ENCODE measurements at regions not wholly inside any gene's neighbourhood (a gene's known extent, or its start where the extent isn't known, plus 50 kb on each side); places are given as distances from the start of the nearest gene placed in this dataset.

GRCh38 chr7:25481891-25482290 is 253.6 kb upstream of the NPVF start:
- no peaks in the 10 kb centered on the region for H3K36me3 Mint-ChIP-seq (ENCODE audit: unreplicated experiment)
- no peak for TF ChIP-seq CTCF (IDR thresholded peaks at IDR 0.05; ENCODE audit: partially characterized antibody, unreplicated experiment)

GRCh38 chr7:25482631-25483030 is 254.3 kb upstream of the NPVF start:
- H3K9me3 Mint-ChIP-seq (ENCODE audit: unreplicated experiment): peaks cover 3% of the 10 kb centered on the region
- H3K27ac Mint-ChIP-seq (ENCODE audit: unreplicated experiment): peak overlapping the region; percentile 44
- H3K36me3 Mint-ChIP-seq (ENCODE audit: unreplicated experiment): no peaks in the 10 kb centered on the region
- DNase-seq: no peak
- H3K4me1 Mint-ChIP-seq (ENCODE audit: low read depth, unreplicated experiment): peaks cover 45% of the 10 kb centered on the region
- no peaks in the 10 kb centered on the region for H3K27me3 Mint-ChIP-seq (ENCODE audit: unreplicated experiment)
- no peak overlapping the region for H3K4me3 Mint-ChIP-seq (ENCODE audit: unreplicated experiment)
- TF ChIP-seq CTCF (IDR thresholded peaks at IDR 0.05; ENCODE audit: partially characterized antibody, unreplicated experiment): no peak

More at GRCh38 chr7:25481891-25482290, 253.6 kb upstream of the NPVF start:
- Mint-ChIP-seq H3K9me3 (ENCODE audit: unreplicated experiment) (peaks cover 3% of the 10 kb centered on the region), H3K4me1 (ENCODE audit: low read depth, unreplicated experiment) (peaks cover 51% of the 10 kb centered on the region), H3K27ac (ENCODE audit: unreplicated experiment) (peak overlapping the region; percentile 46), H3K27me3 (ENCODE audit: unreplicated experiment) (no peaks in the 10 kb centered on the region), H3K4me3 (ENCODE audit: unreplicated experiment) (no peak overlapping the region)
- no peak for DNase-seq

- Mint-ChIP-seq H3K27me3 (ENCODE audit: unreplicated experiment) (no peaks in the 10 kb centered on the region), H3K9me3 (ENCODE audit: unreplicated experiment) (peaks cover 3% of the 10 kb centered on the region), H3K27ac (ENCODE audit: unreplicated experiment) (no peak overlapping the region), H3K4me3 (ENCODE audit: unreplicated experiment) (no peak overlapping the region), H3K36me3 (ENCODE audit: unreplicated experiment) (peaks cover 4% of the 10 kb centered on the region), H3K4me1 (ENCODE audit: low read depth, unreplicated experiment) (peaks cover 31% of the 10 kb centered on the region)
- DNase-seq: no peak
- TF ChIP-seq CTCF (IDR thresholded peaks at IDR 0.05; ENCODE audit: partially characterized antibody, unreplicated experiment): no peak
These were observed 256.7 kb upstream of the NPVF start for GRCh38 chr7:25485026-25485425.

- no peak for DNase-seq
- H3K4me1 Mint-ChIP-seq (ENCODE audit: low read depth, unreplicated experiment): peaks cover 27% of the 10 kb centered on the region
- TF ChIP-seq CTCF (IDR thresholded peaks at IDR 0.05; ENCODE audit: partially characterized antibody, unreplicated experiment): no peak
- no peak overlapping the region for H3K27ac Mint-ChIP-seq (ENCODE audit: unreplicated experiment)
- no peaks in the 10 kb centered on the region for H3K27me3 Mint-ChIP-seq (ENCODE audit: unreplicated experiment)
- peaks cover 3% of the 10 kb centered on the region for H3K9me3 Mint-ChIP-seq (ENCODE audit: unreplicated experiment)
- H3K4me3 Mint-ChIP-seq (ENCODE audit: unreplicated experiment): no peak overlapping the region
- H3K36me3 Mint-ChIP-seq (ENCODE audit: unreplicated experiment): peaks cover 4% of the 10 kb centered on the region
These were observed 258.4 kb upstream of the NPVF start for GRCh38 chr7:25486656-25487055.

- Mint-ChIP-seq H3K36me3 (ENCODE audit: unreplicated experiment) (peaks cover under 1% of the 10 kb centered on the region), H3K9me3 (ENCODE audit: unreplicated experiment) (peaks cover 20% of the 10 kb centered on the region), H3K27me3 (ENCODE audit: unreplicated experiment) (peaks cover 9% of the 10 kb centered on the region), H3K4me3 (ENCODE audit: unreplicated experiment) (peak overlapping the region; percentile 76), H3K4me1 (ENCODE audit: low read depth, unreplicated experiment) (peaks cover 49% of the 10 kb centered on the region), H3K27ac (ENCODE audit: unreplicated experiment) (peak overlapping the region; percentile 100)
- TF ChIP-seq CTCF (IDR thresholded peaks at IDR 0.05; ENCODE audit: partially characterized antibody, unreplicated experiment): no peak
- no peak for DNase-seq
These were observed 265.6 kb upstream of the NPVF start for GRCh38 chr7:25493805-25494366.

All from glutamatergic neuron (in vitro differentiated cells).